NT2/D1 (cell line): ENCODE measurements at regions not wholly inside any gene's neighbourhood (a gene's known extent, or its start where the extent isn't known, plus 50 kb on each side); places are given as distances from the start of the nearest gene placed in this dataset.

Source experiments
- YY1 ChIP-seq: IDR thresholded peaks from 2 replicates; pipeline ENCODE4 v1.6.1; 2011; ENCODE audit not compliant: insufficient read length, insufficient read depth
- ZNF274 ChIP-seq: IDR thresholded peaks from 2 replicates; pipeline ENCODE4 v1.6.1; 2011; ENCODE audit warnings: mild to moderate bottlenecking, low read depth, low read length

DNA sequence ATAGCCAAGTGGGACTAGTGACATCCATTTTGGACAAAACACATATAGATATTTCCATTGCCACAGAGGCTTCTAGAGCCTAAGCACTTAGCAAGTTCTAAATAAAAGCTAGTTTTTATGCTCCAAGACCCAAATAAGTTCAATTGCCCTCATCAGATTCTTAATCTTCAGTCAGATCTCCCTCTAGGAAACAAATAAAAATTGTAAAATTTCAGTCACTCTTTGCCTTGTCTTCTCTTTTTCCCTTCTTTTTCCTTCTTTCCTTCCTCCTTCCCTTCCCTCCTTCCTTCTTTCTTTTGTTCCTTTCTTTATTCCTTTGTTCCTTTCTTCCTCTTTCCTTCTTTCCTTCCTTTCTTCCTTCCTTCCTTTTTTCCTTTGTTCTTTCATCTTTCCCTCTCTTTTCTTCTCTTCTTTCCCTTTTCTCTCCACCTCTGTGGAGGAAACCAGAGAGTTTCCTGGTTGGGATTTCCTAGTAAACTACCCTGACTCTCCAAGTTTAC is 68.8 kb upstream of the GADL1 start:
- TF ChIP-seq YY1 (no peak), ZNF274 (no peak)
